ENCODE measurements at regions not wholly inside any gene's neighbourhood (a gene's known extent, or its start where the extent isn't known, plus 50 kb on each side); places are given as distances from the start of the nearest gene placed in this dataset.

DNA sequence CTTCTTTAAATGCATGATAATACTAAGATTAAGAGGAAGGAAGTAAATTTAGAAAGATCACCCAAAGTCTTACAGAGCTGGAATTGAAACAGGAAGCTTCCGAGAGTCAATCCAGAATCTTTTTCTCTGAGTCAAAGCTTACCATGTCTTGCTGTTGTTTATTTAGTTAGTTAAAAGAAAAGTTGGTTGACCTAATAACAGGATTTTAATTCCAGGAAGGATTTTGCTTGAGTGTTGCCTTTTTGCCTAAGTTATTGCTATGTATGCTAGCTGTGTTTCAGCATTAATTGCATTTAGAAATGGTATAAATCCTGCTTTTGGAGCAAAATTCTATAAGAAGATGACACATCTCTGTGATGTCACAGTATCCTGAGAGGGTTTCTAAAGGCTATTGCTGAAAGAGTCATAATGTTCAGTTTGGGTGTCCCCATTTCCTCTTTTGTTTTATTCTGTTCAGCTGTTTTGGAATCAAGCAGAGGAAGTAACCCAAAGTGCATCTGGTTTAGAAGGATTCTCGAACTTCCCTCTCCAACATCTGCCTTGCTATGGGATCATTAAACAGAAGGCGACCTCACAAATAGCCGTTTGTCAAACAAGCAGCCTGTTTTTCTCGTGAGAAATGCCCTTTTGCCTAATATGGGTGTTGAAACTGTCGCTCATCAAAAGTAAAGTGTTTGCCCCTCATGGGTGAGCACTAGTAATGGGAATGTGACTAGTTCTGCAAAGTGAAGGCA lies 271.5 kb upstream of the MMADHC start:
- TF ChIP-seq PPARA (CRISPR knock-in tag; IDR thresholded peaks at IDR 0.05; ENCODE audit: borderline replicate concordance) (no peak), ARNTL (CRISPR knock-in tag; IDR thresholded peaks at IDR 0.05; ENCODE audit: borderline replicate concordance, low read depth) (no peak), BACH2 (CRISPR knock-in tag; IDR thresholded peaks at IDR 0.05; ENCODE audit: borderline replicate concordance) (no peak)
- TF ChIP-seq, protein P1, sequence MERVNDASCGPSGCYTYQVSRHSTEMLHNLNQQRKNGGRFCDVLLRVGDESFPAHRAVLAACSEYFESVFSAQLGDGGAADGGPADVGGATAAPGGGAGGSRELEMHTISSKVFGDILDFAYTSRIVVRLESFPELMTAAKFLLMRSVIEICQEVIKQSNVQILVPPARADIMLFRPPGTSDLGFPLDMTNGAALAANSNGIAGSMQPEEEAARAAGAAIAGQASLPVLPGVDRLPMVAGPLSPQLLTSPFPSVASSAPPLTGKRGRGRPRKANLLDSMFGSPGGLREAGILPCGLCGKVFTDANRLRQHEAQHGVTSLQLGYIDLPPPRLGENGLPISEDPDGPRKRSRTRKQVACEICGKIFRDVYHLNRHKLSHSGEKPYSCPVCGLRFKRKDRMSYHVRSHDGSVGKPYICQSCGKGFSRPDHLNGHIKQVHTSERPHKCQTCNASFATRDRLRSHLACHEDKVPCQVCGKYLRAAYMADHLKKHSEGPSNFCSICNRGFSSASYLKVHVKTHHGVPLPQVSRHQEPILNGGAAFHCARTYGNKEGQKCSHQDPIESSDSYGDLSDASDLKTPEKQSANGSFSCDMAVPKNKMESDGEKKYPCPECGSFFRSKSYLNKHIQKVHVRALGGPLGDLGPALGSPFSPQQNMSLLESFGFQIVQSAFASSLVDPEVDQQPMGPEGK (CRISPR knock-in tag; IDR thresholded peaks at IDR 0.05; ENCODE audit: borderline replicate concordance), result no peak

Data from SK-N-SH treated with all-trans-retinoic acid at 6 μM for 48 hours (cell line).